Motor neuron (in vitro differentiated cells): ENCODE measurements at regions not wholly inside any gene's neighbourhood (a gene's known extent, or its start where the extent isn't known, plus 50 kb on each side); places are given as distances from the start of the nearest gene placed in this dataset.
"Not testable (repeated sequence)": the region's sequence is repeated elsewhere in the genome, so short reads cannot be mapped to it uniquely, and the experiment has no call there.

Source experiments
- ATAC-seq, 8 experiments: fragments of 200-7000 bp; cut with Tn5 transposase; replicated peaks in 6 of 8; 2 replicates each; pipeline ENCODE4 v1.8.0; 2021; ENCODE audit warnings: mild to moderate bottlenecking in 8 of 8, moderate library complexity in 8 of 8
- H3K27ac ChIP-seq, 2 donors: fragments of 250-450 bp; sonication (Bioruptor Pico); 2 replicates each; pipeline ENCODE4 v1.9.0; 2021; ENCODE audit warnings: antibody characterized with exemption in 2 of 2, mild to moderate bottlenecking in 2 of 2, moderate library complexity in 1 of 2
- H3K4me1 ChIP-seq, 2 donors: fragments of 250-450 bp; sonication (Bioruptor Pico); replicated peaks in 1 of 2; 2 replicates each; pipeline ENCODE4 v1.6.1; 2021; ENCODE audit warnings: antibody characterized with exemption in 2 of 2, mild to moderate bottlenecking in 2 of 2, moderate library complexity in 1 of 2
- H3K4me3 ChIP-seq, 5 donors: fragments of 250-450 bp; sonication (Bioruptor Pico); 2 replicates each; pipeline ENCODE4 v1.9.0; 2021; ENCODE audit warnings: antibody characterized with exemption in 5 of 5, mild to moderate bottlenecking in 5 of 5, moderate library complexity in 4 of 5
- WGBS, 10 experiments: fragments of 450-650 bp; shearing (Covaris generic); methylation state at CpG; one replicate each; pipeline ENCODE4 v1.0.0; 2022; 5-methylcytosine and 5-hydroxymethylcytosine counted together
- in situ Hi-C, 9 experiments: fragments of 400-800 bp; cut with MboI; loops; one replicate each; pipeline ENCODE4 v1.15.0; 2021; ENCODE audit warnings: low sequenced_read_pairs in 9 of 9, low pct_unique_long_range_greater_than_20kb in 2 of 9; ENCODE audit not compliant: unreplicated experiment in 9 of 9

DNA sequence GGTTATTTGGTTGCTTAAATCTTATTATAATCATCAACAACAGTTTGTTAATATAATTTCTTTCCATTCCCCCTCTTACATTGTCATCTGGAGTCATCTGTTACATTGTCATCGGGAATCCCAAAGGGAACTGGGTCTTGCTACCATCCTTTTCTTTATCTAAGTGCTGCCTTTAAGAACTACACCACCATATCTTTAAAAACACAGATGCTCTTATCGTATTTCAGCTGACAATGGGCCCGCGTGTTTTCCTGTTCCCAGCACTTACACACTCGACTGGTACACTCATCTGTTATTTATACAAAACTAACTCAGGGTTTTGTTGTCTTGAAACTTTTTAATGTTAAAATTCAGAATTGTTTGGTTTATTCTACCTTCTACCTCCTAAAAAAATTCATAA is 256.2 kb upstream of the MGMT start:
- in situ Hi-C loops = no loop called here
- no peaks in the 10 kb centered on the region for H3K4me1 ChIP-seq
- ATAC-seq = no peak
- 18 to 93% (median 78%) methylated on average over 3 to 5 of the region's 5 CpGs for WGBS, 10 experiments
- no peak overlapping the region for H3K4me3 ChIP-seq
- no peak overlapping the region for H3K27ac ChIP-seq

DNA sequence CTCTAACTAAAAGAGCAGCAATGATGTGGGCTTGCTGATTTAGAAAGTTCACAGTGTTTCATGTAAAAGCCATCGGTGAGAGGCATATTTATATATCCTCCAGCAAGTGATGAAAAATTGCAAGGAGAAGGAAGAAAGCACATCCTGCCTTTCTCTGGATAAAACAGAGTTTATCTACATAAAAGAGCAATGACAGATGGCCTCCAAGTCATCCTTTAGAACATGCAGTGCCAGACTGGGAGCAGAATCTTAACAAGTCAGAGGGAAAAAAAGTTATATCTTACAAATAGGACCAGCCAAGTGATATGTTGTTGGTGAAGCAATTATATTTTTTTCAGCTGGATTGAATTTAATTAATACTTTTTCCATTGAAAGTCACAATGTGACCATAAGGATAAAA is 253.8 kb upstream of the MGMT start:
- WGBS, 10 experiments = 0 to 100% (median 67%) methylated on average over 1 of the region's 1 CpG; no CpG with 5 or more reads in 3 of the 10 experiments
- no peak for ATAC-seq
- in situ Hi-C loops = no loop called here
- Histone ChIP-seq H3K4me3 (no peak overlapping the region), H3K4me1 (no peaks in the 10 kb centered on the region), H3K27ac (no peak overlapping the region)

DNA sequence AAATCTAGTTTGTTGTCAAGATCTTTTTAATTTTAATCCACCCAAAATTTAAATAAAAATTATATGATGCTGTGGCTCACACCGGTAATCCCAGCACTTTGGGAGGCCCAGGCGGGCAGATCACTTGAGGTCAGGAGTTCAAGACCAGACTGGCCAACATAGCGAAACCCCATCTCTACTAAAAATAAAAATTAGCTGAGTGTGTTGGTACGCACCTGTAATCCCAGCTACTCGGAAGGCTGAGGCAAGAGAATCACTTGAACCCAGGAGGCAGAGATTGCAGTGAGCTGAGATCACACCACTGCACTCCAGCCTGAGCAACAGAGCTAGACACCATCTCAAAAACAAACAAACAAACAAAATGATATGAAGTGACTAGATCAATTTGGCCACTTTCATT is 253.0 kb upstream of the MGMT start:
- H3K4me1 ChIP-seq, ATAC-seq, H3K4me3 ChIP-seq, H3K27ac ChIP-seq, in situ Hi-C loops: not testable (repeated sequence)
- 21 to 100% (median 91%) methylated on average over 1 to 5 of the region's 5 CpGs for WGBS, 10 experiments

DNA sequence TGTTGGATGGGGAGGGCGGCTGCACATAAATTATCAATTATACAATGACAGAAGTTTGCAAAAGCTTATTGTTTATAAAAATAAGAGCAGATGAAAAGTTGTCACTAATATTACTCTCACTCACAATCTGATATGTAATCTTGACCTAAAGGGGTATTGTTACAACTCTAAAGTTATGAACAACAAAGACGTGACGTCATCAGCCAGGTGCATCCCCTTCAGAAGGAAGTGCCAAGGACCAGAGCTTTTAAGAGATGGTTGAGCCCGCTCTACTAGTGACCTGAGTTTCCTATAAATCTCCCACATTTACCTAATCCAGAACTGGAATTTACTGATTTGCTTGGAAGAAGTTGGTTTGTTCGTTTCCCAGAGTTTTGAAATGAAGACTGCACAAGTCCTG is 247.7 kb upstream of the MGMT start:
- Histone ChIP-seq H3K4me1 (no peaks in the 10 kb centered on the region), H3K4me3 (no peak overlapping the region), H3K27ac (no peak overlapping the region)
- no peak for ATAC-seq
- WGBS, 10 experiments = 23 to 92% (median 73%) methylated on average over 1 to 5 of the region's 5 CpGs; no CpG with 5 or more reads in 2 of the 10 experiments
- in situ Hi-C loops = no loop called here

DNA sequence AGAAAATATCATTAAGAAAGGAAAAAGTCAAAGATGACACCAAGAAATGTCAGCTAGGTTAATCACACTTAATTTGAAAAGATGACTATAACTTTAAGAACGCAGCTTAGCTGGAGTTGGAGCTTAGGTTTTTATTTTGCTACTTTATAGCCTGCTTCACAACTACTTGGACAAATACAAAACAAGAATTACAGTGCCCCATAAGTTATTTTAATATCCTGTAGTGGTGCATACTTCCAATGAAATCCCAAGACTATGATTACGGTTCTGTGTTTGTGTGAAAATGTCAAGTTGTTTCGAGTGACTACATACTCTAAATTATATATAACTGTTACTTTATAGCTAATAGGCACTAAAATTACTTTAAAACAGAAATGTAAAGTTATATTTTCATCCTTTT is 244.6 kb upstream of the MGMT start:
- 49 to 100% (median 89%) methylated on average over 1 to 3 of the region's 3 CpGs; no CpG with 5 or more reads in 1 of the 10 experiments for WGBS, 10 experiments
- H3K4me1 ChIP-seq = no peaks in the 10 kb centered on the region
- no peak overlapping the region for H3K4me3 ChIP-seq
- in situ Hi-C loops = no loop called here
- no peak for ATAC-seq
- H3K27ac ChIP-seq = no peak overlapping the region

DNA sequence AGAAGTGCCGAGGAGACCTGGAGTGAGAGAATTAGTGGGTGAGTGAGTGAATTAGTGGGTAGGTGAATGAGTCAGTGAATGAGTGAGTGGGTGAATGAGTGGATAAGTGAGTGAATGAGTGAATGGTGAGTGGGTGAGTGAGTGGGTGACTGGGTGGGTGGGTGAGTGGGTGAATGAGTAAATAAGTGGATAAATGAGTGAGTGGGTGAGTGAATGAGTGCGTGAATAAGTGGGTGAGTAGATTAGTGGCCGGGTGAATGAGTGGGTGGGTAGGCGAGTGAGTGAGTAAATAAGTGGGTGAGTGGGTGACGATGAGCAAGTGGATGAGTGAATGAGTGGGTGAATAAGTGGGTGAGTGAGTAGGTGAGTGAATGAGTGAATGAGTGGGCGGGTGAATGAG is 243.7 kb upstream of the MGMT start:
- no peak for ATAC-seq
- in situ Hi-C loops = no loop called here
- 0 to 93% (median 72%) methylated on average over 1 to 5 of the region's 6 CpGs; no CpG with 5 or more reads in 2 of the 10 experiments for WGBS, 10 experiments

DNA sequence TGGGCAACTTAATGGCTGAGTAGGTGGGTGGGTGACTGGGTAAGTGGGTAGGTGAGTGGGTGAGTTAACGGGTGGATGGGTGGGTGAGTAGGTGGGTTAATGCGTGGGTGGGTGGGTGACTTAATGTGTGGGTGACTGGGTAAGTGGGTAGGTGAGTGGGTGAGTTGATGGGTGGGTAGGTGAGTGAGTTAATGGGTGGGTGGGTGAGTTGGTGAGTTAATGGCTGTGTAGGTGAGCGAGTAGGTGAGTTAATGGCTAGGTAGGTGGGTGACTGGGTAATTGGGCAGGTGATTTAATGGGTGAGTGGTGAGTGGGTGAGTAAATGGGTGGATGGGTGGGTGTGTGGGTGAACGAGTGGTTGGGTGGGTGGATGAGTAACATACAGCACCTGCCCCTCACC is 243.0 kb upstream of the MGMT start:
- no peak overlapping the region for H3K4me3 ChIP-seq
- ATAC-seq = no peak
- H3K27ac ChIP-seq = no peak overlapping the region
- 83% methylated on average over 1 of the region's 4 CpGs; no CpG with 5 or more reads in 9 of the 10 experiments for WGBS, 10 experiments
- no peaks in the 10 kb centered on the region for H3K4me1 ChIP-seq
- in situ Hi-C loops = no loop called here

More for the DNA sequence above, 243.7 kb upstream of the MGMT start:
- Histone ChIP-seq H3K4me3 (no peak overlapping the region), H3K4me1 (no peaks in the 10 kb centered on the region), H3K27ac (no peak overlapping the region)

DNA sequence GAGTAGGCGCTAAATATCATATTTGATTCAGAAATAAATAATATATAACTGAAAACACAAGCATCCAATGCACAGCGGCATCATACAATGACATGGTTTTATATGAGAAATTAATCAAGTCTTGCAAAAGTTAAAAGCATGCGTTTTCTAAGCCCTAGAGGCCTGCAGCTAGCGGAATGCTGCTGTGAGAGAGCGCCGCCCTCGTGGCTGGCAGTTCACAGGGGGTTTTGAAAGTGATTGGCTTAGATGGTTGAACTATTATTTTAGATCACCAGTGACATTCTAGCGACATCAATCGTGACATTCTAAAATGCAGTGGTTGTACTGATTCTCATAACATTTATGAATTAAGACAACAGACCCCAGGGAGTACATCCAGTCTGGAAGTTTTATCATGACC is 235.2 kb upstream of the MGMT start:
- WGBS, 10 experiments = 24 to 99% (median 92%) methylated on average over 1 to 9 of the region's 9 CpGs; no CpG with 5 or more reads in 1 of the 10 experiments
- ATAC-seq = no peak
- peaks cover 8 to 23% of the 10 kb centered on the region in 2 donors for H3K4me1 ChIP-seq
- H3K27ac ChIP-seq = no peak overlapping the region
- in situ Hi-C loops = no loop called here
- H3K4me3 ChIP-seq = no peak overlapping the region

DNA sequence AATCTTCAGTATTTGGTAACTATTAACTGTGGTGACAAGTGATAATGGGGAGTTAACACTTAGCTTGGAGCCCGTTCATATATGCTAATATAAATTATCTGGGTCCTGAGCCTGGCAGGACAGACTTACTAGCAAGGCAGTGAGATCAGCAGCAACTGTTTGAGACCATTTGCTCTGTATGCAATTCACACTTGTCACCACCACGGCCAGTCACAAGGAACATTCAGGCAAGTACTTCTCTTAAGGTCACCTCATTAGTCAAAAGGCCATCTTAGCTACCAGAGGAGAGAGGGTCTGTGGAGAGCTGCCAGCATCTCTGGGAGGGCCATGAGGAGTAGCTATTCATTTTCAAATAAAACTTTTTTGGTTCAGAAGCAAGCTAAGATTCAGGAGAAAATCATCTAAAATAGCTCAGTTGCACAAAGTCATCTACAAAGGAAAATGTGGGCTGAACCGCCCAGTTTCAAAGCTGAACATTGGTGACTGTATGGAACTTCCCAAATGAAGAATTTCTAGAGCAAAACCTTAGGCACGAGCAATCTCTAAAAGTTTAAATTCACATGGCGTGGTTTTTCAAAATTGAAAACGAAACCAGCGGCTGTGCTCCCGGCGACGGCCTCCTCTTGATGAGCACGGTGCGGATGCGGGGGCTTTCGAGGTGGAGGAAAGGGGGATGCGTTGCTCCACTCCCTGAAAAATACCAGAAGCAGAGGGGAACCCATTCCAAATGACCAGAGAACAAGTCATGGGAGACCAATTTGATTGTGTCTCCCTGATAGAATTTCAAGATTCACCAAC is 233.5 kb upstream of the MGMT start:
- Histone ChIP-seq H3K4me1 (peaks cover 8 to 24% of the 10 kb centered on the region in 2 donors), H3K27ac (no peak overlapping the region), H3K4me3 (no peak overlapping the region)
- in situ Hi-C loops = no loop called here
- no peak for ATAC-seq
- WGBS, 10 experiments = 51 to 91% (median 68%) methylated on average over 3 to 14 of the region's 15 CpGs; no CpG with 5 or more reads in 1 of the 10 experiments

DNA sequence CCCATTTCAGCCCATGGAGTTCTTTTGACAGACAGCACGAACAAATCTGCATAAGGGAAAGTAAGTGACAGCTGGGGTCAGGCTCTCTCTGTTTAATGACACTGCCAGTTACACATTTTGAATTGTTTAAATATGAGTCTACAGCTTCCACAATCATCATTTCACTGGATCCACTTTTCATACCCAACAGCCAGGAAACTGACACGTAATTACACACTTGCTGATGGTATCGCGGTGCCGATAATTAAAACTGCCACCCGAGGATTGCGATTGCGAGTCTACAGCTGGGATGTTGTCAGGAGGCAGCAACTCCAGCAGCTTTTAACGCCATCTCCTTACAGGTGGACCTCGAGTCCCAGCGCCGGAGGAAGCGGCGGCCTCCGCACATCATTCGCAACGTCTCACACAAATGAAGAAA is 230.8 kb upstream of the MGMT start:
- Histone ChIP-seq H3K27ac (no peak overlapping the region), H3K4me1 (peaks cover 8 to 26% of the 10 kb centered on the region in 2 donors), H3K4me3 (no peak overlapping the region)
- WGBS, 10 experiments = 60 to 90% (median 76%) methylated on average over 1 to 16 of the region's 17 CpGs; no CpG with 5 or more reads in 2 of the 10 experiments
- ATAC-seq = peak in 3 of 8 experiments; percentile 56 to 72 (median 68)
- in situ Hi-C loops = no loop called here

DNA sequence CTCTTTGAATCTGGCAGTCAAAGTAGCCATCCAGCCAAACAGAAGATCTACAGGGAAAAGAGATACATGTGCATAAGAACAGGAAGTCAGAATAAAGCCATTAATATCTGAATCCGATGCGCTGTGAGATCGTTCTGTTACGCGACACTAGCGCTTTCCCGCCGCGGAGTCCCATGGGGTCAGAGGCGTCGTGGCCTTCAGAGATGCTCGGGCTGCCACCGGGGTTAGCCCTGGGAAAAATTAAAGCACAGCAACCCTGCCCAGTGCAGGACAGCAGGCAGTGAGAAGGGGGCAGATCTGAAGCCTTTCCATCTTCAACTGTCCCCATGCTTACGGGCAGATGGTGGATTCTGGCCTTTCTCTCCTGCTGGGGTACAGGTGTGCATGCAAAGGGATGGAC is 225.6 kb upstream of the MGMT start:
- no peak overlapping the region for H3K27ac ChIP-seq
- in situ Hi-C loops = no loop called here
- no peak for ATAC-seq

DNA sequence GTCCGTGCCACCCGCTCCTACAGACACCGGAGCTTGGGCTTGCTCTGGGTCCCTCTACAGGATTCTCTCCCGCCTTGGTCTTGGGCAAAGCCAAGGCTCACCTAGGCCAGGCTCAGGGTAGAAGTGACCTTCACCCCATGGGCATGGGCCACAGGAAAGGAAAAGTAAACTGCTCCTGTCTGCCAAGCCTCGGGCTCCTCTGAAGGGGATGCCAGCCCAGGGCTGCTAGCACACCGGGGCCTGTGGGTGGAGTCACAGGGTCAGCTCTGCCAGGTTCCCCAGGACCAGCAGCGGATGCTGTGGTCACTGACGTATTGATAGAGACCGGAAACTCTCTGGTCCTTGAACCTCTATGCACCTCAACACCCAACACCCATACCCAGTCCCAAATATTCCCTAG is 222.7 kb upstream of the MGMT start:
- in situ Hi-C loops = no loop called here
- Histone ChIP-seq H3K4me1 (peaks cover 0 to 6% of the 10 kb centered on the region in 2 donors), H3K27ac (no peak overlapping the region), H3K4me3 (no peak overlapping the region)
- ATAC-seq = no peak
- WGBS, 10 experiments = 87 to 100% (median 93%) methylated on average over 1 to 7 of the region's 9 CpGs; no CpG with 5 or more reads in 6 of the 10 experiments

More for the DNA sequence above, 225.6 kb upstream of the MGMT start:
- 70 to 100% (median 94%) methylated on average over 1 to 8 of the region's 14 CpGs; no CpG with 5 or more reads in 4 of the 10 experiments for WGBS, 10 experiments
- Histone ChIP-seq H3K4me3 (no peak overlapping the region), H3K4me1 (peaks cover 1 to 11% of the 10 kb centered on the region in 2 donors)

DNA sequence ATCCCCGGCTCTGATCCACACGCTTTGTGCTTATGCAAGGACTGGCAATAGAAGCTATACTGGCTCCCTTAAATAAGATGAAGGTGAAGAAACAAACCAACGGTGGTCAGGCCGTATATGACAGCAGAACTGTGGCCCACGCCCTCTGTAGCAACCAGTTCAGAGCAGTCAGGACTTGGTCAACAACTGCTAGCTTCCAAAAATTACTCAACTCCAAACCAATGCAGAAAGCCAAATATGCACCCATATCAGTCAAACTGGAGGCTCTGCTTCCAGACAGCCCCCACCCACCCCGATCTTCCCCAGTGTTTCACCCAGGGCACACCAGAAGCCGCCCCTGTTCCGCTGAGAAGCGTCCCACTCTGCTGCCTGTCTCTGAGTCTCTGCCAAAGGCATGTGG is 222.3 kb upstream of the MGMT start:
- H3K4me3 ChIP-seq = no peak overlapping the region
- H3K4me1 ChIP-seq = peaks cover 0 to 6% of the 10 kb centered on the region in 2 donors
- 100% methylated on average over 1 of the region's 9 CpGs; no CpG with 5 or more reads in 8 of the 10 experiments for WGBS, 10 experiments
- peak in 1 of 8 experiments; percentile 80 for ATAC-seq
- in situ Hi-C loops = no loop called here
- no peak overlapping the region for H3K27ac ChIP-seq
